Tibial nerve (tissue), 4 donors: ENCODE measurements at regions not wholly inside any gene's neighbourhood (a gene's known extent, or its start where the extent isn't known, plus 50 kb on each side); places are given as distances from the start of the nearest gene placed in this dataset.

Experiments used
- DNase-seq, 2 donors: peaks; one replicate each; pipeline ENCODE4 v3.0.0-alpha.2; 2019; ENCODE audit warnings: low spot score in 2 of 2
- H3K27ac ChIP-seq, 4 donors: fragments of 200-600 bp; sonication (generic) in 3 of 4; one replicate each; pipeline ENCODE4 v1.5.1; 2017 to 2019; ENCODE audit warnings: mild to moderate bottlenecking in 1 of 4
- H3K27me3 ChIP-seq, 2 donors: fragments of 200-600 bp; sonication (generic) in 1 of 2; one replicate each; pipeline versions ENCODE4 v1.5.1 to v1.6.0; 2017 to 2019
- H3K36me3 ChIP-seq, 3 donors: fragments of 200-600 bp; sonication (generic); one replicate each; pipeline ENCODE4 v1.5.1; 2018 to 2019
- H3K4me1 ChIP-seq, 4 donors: fragments of 200-600 bp; sonication (generic) in 3 of 4; one replicate each; pipeline ENCODE4 v1.5.1; 2017 to 2019
- H3K4me3 ChIP-seq, 4 donors: fragments of 200-600 bp; sonication (generic) in 3 of 4; one replicate each; pipeline ENCODE4 v1.5.1; 2017 to 2019; ENCODE audit warnings: mild to moderate bottlenecking in 1 of 4, moderate library complexity in 1 of 4
- H3K9me3 ChIP-seq, 4 donors: fragments of 200-600 bp; sonication (generic) in 3 of 4; one replicate each; pipeline ENCODE4 v1.5.1; 2017 to 2019
- CTCF ChIP-seq, 5 experiments: fragments of 200-600 bp in 3 of 5; fragments of 450-650 bp in 2 of 5; sonication (generic) in 3 of 5; IDR thresholded peaks; one replicate each; pipeline ENCODE4 v1.5.1; 2016 to 2019; ENCODE audit warnings: antibody characterized with exemption in 5 of 5, mild to moderate bottlenecking in 3 of 5, moderate library complexity in 2 of 5
- EP300 ChIP-seq, 2 donors: sonication (generic); formaldehyde crosslinking; IDR thresholded peaks; one replicate each; pipeline ENCODE4 v1.6.1; 2017; ENCODE audit warnings: antibody characterized with exemption in 2 of 2, mild to moderate bottlenecking in 1 of 2
- POLR2A ChIP-seq, 2 donors: fragments of 450-650 bp; IDR thresholded peaks; one replicate each; pipeline ENCODE4 v1.6.1; 2017; ENCODE audit warnings: antibody characterized with exemption in 2 of 2, mild to moderate bottlenecking in 2 of 2, moderate library complexity in 2 of 2
- WGBS, 2 donors: methylation state at CpG; one replicate each; pipeline ENCODE4 v1.1.5; 2018; 5-methylcytosine and 5-hydroxymethylcytosine counted together

DNA sequence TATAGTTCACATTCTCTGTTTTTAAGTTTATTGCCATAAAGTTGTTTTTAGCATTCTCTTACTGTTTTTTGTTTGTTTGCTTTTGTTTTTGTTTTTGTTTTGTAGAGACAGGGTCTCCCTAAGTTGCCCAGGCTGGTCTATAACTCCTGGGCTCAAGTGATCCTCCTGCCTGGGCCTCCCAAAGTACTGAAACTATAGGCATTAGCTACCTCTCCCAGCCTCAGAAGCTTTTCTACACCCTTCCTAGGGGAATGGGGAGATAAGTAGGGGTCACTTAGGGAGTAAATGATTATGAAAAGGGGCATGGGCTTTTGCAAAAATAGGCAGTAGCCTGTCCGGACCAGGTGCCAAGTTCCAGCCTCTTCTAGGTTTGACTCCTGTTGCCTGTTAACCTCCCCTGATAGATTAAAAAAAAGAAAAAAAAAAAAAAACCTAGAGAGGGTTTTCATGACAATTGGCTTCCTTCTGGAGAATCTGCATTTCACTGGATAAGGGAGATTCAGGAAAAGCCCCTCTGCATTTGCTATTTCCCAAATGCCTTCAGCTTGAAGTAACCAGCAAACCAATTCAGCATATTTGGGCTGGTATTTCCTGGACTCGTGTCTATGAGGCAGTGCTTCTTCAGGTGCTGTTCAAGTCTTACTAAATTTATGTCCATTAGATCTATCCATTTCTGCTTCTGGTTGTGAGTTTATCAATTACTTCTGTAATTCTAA lies 216.8 kb downstream of the TM9SF2 start:
- no peak for DNase-seq
- WGBS, 2 donors = 65 to 70% methylated on average over 2 of the region's 2 CpGs
- H3K27me3 ChIP-seq = no peaks in the 10 kb centered on the region
- H3K4me3 ChIP-seq = no peak overlapping the region
- no peaks in the 10 kb centered on the region for H3K36me3 ChIP-seq
- TF ChIP-seq CTCF (IDR thresholded peaks at IDR 0.05) (no peak), EP300 (IDR thresholded peaks at IDR 0.05) (no peak), POLR2A (IDR thresholded peaks at IDR 0.05) (no peak)
- no peak overlapping the region for H3K27ac ChIP-seq
- no peaks in the 10 kb centered on the region for H3K9me3 ChIP-seq
- H3K4me1 ChIP-seq = no peaks in the 10 kb centered on the region

GRCh38 chr13:99709134-99709533 lies 207.9 kb downstream of the TM9SF2 start:
- WGBS, 2 donors = 69 to 74% methylated on average over 4 of the region's 4 CpGs
- TF ChIP-seq POLR2A (IDR thresholded peaks at IDR 0.05) = no peak
- TF ChIP-seq EP300 (IDR thresholded peaks at IDR 0.05) = no peak
- TF ChIP-seq CTCF (IDR thresholded peaks at IDR 0.05) = no peak
- DNase-seq = no peak
- Histone ChIP-seq H3K4me1 (no peaks in the 10 kb centered on the region), H3K36me3 (no peaks in the 10 kb centered on the region), H3K4me3 (no peak overlapping the region), H3K27ac (no peak overlapping the region), H3K9me3 (no peaks in the 10 kb centered on the region), H3K27me3 (no peaks in the 10 kb centered on the region)

DNA sequence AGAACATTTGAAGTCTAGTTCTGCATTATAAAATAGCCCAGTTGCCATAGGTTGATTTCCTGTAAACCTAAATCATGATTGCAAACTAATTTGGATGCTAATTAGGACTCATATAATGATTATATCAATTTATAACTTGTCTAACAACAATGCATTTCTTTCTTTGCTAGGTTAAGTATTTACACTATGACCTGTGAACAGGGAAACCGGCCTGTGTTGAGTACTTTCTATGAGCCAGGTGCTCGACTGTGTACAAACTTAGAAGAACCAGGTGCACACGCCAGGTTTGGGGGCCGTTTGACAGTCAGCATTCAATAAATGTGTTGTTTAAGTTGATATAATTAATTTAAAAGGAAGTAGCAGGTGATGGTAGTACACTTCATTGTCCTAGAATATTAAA lies 203.1 kb downstream of the TM9SF2 start:
- no peaks in the 10 kb centered on the region for H3K27me3 ChIP-seq
- no peaks in the 10 kb centered on the region for H3K9me3 ChIP-seq
- H3K4me1 ChIP-seq = no peaks in the 10 kb centered on the region
- WGBS, 2 donors = 74% methylated on average over 4 of the region's 4 CpGs
- no peaks in the 10 kb centered on the region for H3K36me3 ChIP-seq
- H3K4me3 ChIP-seq = no peak overlapping the region
- H3K27ac ChIP-seq = no peak overlapping the region
- no peak for DNase-seq
- TF ChIP-seq EP300 (IDR thresholded peaks at IDR 0.05) (no peak), POLR2A (IDR thresholded peaks at IDR 0.05) (no peak), CTCF (IDR thresholded peaks at IDR 0.05) (no peak)

- Histone ChIP-seq H3K27ac (no peak overlapping the region), H3K9me3 (no peaks in the 10 kb centered on the region), H3K4me3 (no peak overlapping the region), H3K36me3 (no peaks in the 10 kb centered on the region), H3K4me1 (no peaks in the 10 kb centered on the region), H3K27me3 (no peaks in the 10 kb centered on the region)
- DNase-seq = no peak
- TF ChIP-seq CTCF (IDR thresholded peaks at IDR 0.05) (no peak), EP300 (IDR thresholded peaks at IDR 0.05) (no peak), POLR2A (IDR thresholded peaks at IDR 0.05) (no peak)
These were observed 202.6 kb downstream of the TM9SF2 start for GRCh38 chr13:99703908-99704307.

DNA sequence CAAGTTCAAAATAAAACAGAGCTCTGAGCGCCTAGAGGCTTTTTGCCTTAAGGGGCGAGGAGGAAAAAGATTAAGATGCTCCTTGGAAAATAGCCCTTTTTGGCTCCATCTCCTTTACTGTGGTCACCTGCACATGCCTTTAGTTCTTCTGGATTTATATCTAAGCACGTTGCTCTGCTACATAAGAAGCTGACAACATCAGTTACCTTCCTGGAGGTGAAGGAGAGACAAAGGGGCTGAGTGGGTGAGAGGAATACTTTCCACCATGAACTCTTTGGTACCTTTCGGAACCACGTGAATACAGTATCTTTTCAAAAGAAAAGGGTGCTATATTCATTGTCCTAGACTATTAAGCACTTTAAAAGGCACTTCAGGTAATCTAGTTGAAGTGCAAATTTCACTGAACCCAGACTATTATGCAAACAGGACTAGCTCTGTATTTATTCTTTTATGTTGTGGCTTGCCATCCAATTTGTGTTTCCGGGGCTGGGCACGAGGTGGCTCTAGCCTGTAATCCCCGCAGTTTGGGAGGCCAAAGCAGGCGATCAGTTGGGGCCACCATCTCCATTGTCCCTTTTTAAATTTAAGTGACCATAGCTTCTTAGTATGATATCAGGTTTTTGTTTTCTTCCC lies 201.5 kb downstream of the TM9SF2 start:
- TF ChIP-seq POLR2A (IDR thresholded peaks at IDR 0.05) = no peak
- TF ChIP-seq EP300 (IDR thresholded peaks at IDR 0.05) = no peak
- TF ChIP-seq CTCF (IDR thresholded peaks at IDR 0.05) = no peak
- no peaks in the 10 kb centered on the region for H3K9me3 ChIP-seq
- DNase-seq = no peak

More for the DNA sequence above, 201.5 kb downstream of the TM9SF2 start:
- no peaks in the 10 kb centered on the region for H3K4me1 ChIP-seq
- no peak overlapping the region for H3K4me3 ChIP-seq
- 65 to 75% methylated on average over 9 of the region's 9 CpGs for WGBS, 2 donors
- H3K27me3 ChIP-seq = no peaks in the 10 kb centered on the region
- no peaks in the 10 kb centered on the region for H3K36me3 ChIP-seq
- no peak overlapping the region for H3K27ac ChIP-seq
